Keratinocyte (primary cell): ENCODE measurements at regions not wholly inside any gene's neighbourhood (a gene's known extent, or its start where the extent isn't known, plus 50 kb on each side); places are given as distances from the start of the nearest gene placed in this dataset.

Experiments
- DNase-seq: peaks from one replicate; pipeline ENCODE4 v3.0.0-alpha.2; 2011; ENCODE audit warnings: low read depth, missing footprints, low spot score
- FAIRE-seq: peaks from 2 replicates; lab custom pipeline; 2011; peaks lifted over from hg19 to GRCh38; lab: Jason Lieb, UNC
- H2AFZ ChIP-seq: 2 replicates; pipeline ENCODE4 v1.6.0; 2012; ENCODE audit warnings: low read length, control low read depth, inconsistent platforms; ENCODE audit not compliant: control insufficient read depth
- H3K27ac ChIP-seq: 2 replicates; pipeline ENCODE4 v1.5.1; 2011; ENCODE audit warnings: low read length; ENCODE audit not compliant: control insufficient read depth, insufficient read depth
- H3K27me3 ChIP-seq: 3 replicates; pipeline ENCODE4 v1.6.0; 2011; ENCODE audit warnings: low read length; ENCODE audit not compliant: control insufficient read depth, insufficient read depth; ENCODE audit errors: extremely low read depth
- H3K36me3 ChIP-seq, 2 experiments: 2 replicates in 1 of 2; 3 replicates in 1 of 2; pipeline ENCODE4 v1.5.1; 2011; ENCODE audit warnings: low read length in 2 of 2, mild to moderate bottlenecking in 1 of 2; ENCODE audit not compliant: control insufficient read depth in 2 of 2, insufficient read depth in 2 of 2; ENCODE audit errors: extremely low read depth in 1 of 2
- H3K4me1 ChIP-seq: 3 replicates; pipeline ENCODE4 v1.5.1; 2011; ENCODE audit warnings: low read length; ENCODE audit not compliant: control insufficient read depth, insufficient read depth; ENCODE audit errors: extremely low read depth
- H3K4me2 ChIP-seq: 3 replicates; pipeline ENCODE4 v1.6.0; 2011; ENCODE audit warnings: low read depth, low read length; ENCODE audit not compliant: control insufficient read depth, insufficient read depth; ENCODE audit errors: extremely low read depth
- H3K4me3 ChIP-seq, 3 experiments: fragments of 200-600 bp in 1 of 3; sonication (generic) in 1 of 3; 2 replicates in 2 of 3; 3 replicates in 1 of 3; pipeline ENCODE4 v1.5.1; 2011 to 2016; ENCODE audit warnings: low read length in 3 of 3, mild to moderate bottlenecking in 3 of 3, control low read depth in 2 of 3, inconsistent platforms in 1 of 3, low read depth in 1 of 3, mixed read lengths in 1 of 3, mixed run types in 1 of 3, moderate library complexity in 1 of 3; ENCODE audit not compliant: control insufficient read depth in 2 of 3, insufficient read depth in 2 of 3; ENCODE audit errors: extremely low read depth in 1 of 3
- H3K79me2 ChIP-seq: 2 replicates; pipeline ENCODE4 v1.6.0; 2012; ENCODE audit warnings: low read length; ENCODE audit not compliant: control insufficient read depth, insufficient read depth
- H3K9ac ChIP-seq: 3 replicates; pipeline ENCODE4 v1.6.0; 2011; ENCODE audit warnings: low read length; ENCODE audit not compliant: control insufficient read depth, insufficient read depth; ENCODE audit errors: extremely low read depth
- H3K9me1 ChIP-seq: 3 replicates; pipeline ENCODE4 v1.6.0; 2011; ENCODE audit warnings: low read length; ENCODE audit not compliant: control insufficient read depth, insufficient read depth; ENCODE audit errors: extremely low read depth
- H3K9me3 ChIP-seq: 2 replicates; pipeline ENCODE4 v1.5.1; 2012; ENCODE audit warnings: low read depth, low read length; ENCODE audit not compliant: control insufficient read depth
- H4K20me1 ChIP-seq: 3 replicates; pipeline ENCODE4 v1.6.0; 2011; ENCODE audit warnings: low read length; ENCODE audit not compliant: control insufficient read depth, insufficient read depth; ENCODE audit errors: extremely low read depth
- CTCF ChIP-seq, 3 experiments: IDR thresholded peaks in 1 of 3; conservative IDR thresholded peaks in 1 of 3; optimal IDR thresholded peaks in 1 of 3; 2 replicates in 2 of 3; 3 replicates in 1 of 3; pipeline versions ENCODE3 to v1.5.1; 2011; ENCODE audit warnings: low read length in 3 of 3, mild to moderate bottlenecking in 3 of 3, moderate library complexity in 2 of 3, control low read depth in 1 of 3, inconsistent platforms in 1 of 3; ENCODE audit not compliant: insufficient read depth in 2 of 3; ENCODE audit errors: extremely low read depth in 1 of 3
- EZH2 ChIP-seq: IDR thresholded peaks from one replicate; pipeline ENCODE4 v1.6.1; 2012; ENCODE audit warnings: inconsistent platforms, mild to moderate bottlenecking, low read length, moderate library complexity
- dilution Hi-C: fragments of 300-500 bp; cut with MboI; formaldehyde crosslinking; loops from one replicate; pipeline ENCODE4 v1.7.0; 2020; ENCODE audit warnings: low sequenced_read_pairs; ENCODE audit not compliant: extremely low pct_ligation_motif_present

- no peaks in the 10 kb centered on the region for H4K20me1 ChIP-seq
- FAIRE-seq (peak; percentile 77), DNase-seq (peak; percentile 23)
- H3K4me1 ChIP-seq, result peaks cover 45% of the 10 kb centered on the region
- H3K4me3 ChIP-seq, result no peak overlapping the region
- no peaks in the 10 kb centered on the region for H3K9me1 ChIP-seq
- H3K4me2 ChIP-seq, result peak overlapping the region; percentile 69
- no peaks in the 10 kb centered on the region for H3K27me3 ChIP-seq
- peak overlapping the region; percentile 50 for H2AFZ ChIP-seq
- H3K36me3 ChIP-seq, result no peaks in the 10 kb centered on the region
- TF ChIP-seq EZH2 (no peak), CTCF (optimal IDR thresholded peaks at IDR 0.05 in 1 of 3, IDR thresholded peaks at IDR 0.05 in 1 of 3, conservative IDR thresholded peaks at IDR 0.05 in 1 of 3; ENCODE audit: extremely low read depth in 1 of 3, insufficient read depth in 2 of 3, low read length in 3 of 3) (no peak)
- dilution Hi-C loops, result no loop called here
- H3K9ac ChIP-seq, result no peak overlapping the region
- H3K79me2 ChIP-seq, result no peaks in the 10 kb centered on the region
- H3K9me3 ChIP-seq, result no peaks in the 10 kb centered on the region
- peak overlapping the region; percentile 19 for H3K27ac ChIP-seq
Observed at GRCh38 chr18:41875094-41875780, 79.8 kb upstream of the PIK3C3 start.

- no peak overlapping the region for H3K9ac ChIP-seq
- peak overlapping the region; percentile 73 for H2AFZ ChIP-seq
- no peaks in the 10 kb centered on the region for H3K79me2 ChIP-seq
- H3K9me1 ChIP-seq, result no peaks in the 10 kb centered on the region
- no peaks in the 10 kb centered on the region for H3K36me3 ChIP-seq
- no peaks in the 10 kb centered on the region for H4K20me1 ChIP-seq
- DNase-seq, result no peak
- H3K27me3 ChIP-seq, result no peaks in the 10 kb centered on the region
- TF ChIP-seq CTCF (optimal IDR thresholded peaks at IDR 0.05 in 1 of 3, IDR thresholded peaks at IDR 0.05 in 1 of 3, conservative IDR thresholded peaks at IDR 0.05 in 1 of 3; ENCODE audit: extremely low read depth in 1 of 3, insufficient read depth in 2 of 3, low read length in 3 of 3) (no peak), EZH2 (no peak)
- H3K4me3 ChIP-seq, result no peak overlapping the region
- peak overlapping the region; percentile 12 for H3K4me2 ChIP-seq
- H3K4me1 ChIP-seq, result peaks cover 58% of the 10 kb centered on the region
- H3K9me3 ChIP-seq, result no peaks in the 10 kb centered on the region
- FAIRE-seq, result no peak
- H3K27ac ChIP-seq, result no peak overlapping the region
- dilution Hi-C loops, result no loop called here
Observed at GRCh38 chr18:41873730-41874129, 81.3 kb upstream of the PIK3C3 start.
